NCI-H510A (cell line): ENCODE measurements at regions not wholly inside any gene's neighbourhood (a gene's known extent, or its start where the extent isn't known, plus 50 kb on each side); places are given as distances from the start of the nearest gene placed in this dataset.

ENCODE experiments used
- DNase-seq: peaks from one replicate; lab custom pipeline; 2025; lab: John Stamatoyannopoulos, UW

GRCh38 chr13:106350208-106350607 lies 185.3 kb downstream of the EFNB2 start:
- peak; percentile 48 for DNase-seq

GRCh38 chr13:106349080-106349931 lies 186.2 kb downstream of the EFNB2 start:
- DNase-seq, result peak; percentile 59

GRCh38 chr13:106348075-106348840 lies 187.2 kb downstream of the EFNB2 start:
- DNase-seq, result no peak

- no peak for DNase-seq
Measured at GRCh38 chr13:106344342-106344741, 191.1 kb downstream of the EFNB2 start.

GRCh38 chr13:106343836-106344235 lies 191.6 kb downstream of the EFNB2 start:
- DNase-seq, result no peak

GRCh38 chr13:106340249-106340648 lies 195.2 kb downstream of the EFNB2 start:
- DNase-seq, result no peak

- no peak for DNase-seq
Measured at GRCh38 chr13:106337096-106337850, 198.2 kb downstream of the EFNB2 start.

GRCh38 chr13:106336668-106337067 lies 198.8 kb downstream of the EFNB2 start:
- DNase-seq, result no peak

- no peak for DNase-seq
Measured at GRCh38 chr13:106332621-106333020, 202.8 kb downstream of the EFNB2 start.

GRCh38 chr13:106331116-106331515 lies 204.3 kb downstream of the EFNB2 start:
- DNase-seq, result no peak

GRCh38 chr13:106329941-106330340 lies 205.5 kb downstream of the EFNB2 start:
- no peak for DNase-seq

- no peak for DNase-seq
Measured at GRCh38 chr13:106326751-106327150, 208.7 kb downstream of the EFNB2 start.

- DNase-seq, result no peak
Measured at GRCh38 chr13:106324444-106324843, 211.0 kb downstream of the EFNB2 start.

- no peak for DNase-seq
Measured at GRCh38 chr13:106322628-106323027, 212.8 kb downstream of the EFNB2 start.

GRCh38 chr13:106318941-106319411 lies 216.5 kb downstream of the EFNB2 start:
- no peak for DNase-seq

GRCh38 chr13:106314417-106314816 lies 221.0 kb downstream of the EFNB2 start:
- no peak for DNase-seq

- DNase-seq, result no peak
Measured at GRCh38 chr13:106311004-106311403, 224.5 kb downstream of the EFNB2 start.

- DNase-seq, result no peak
Measured at GRCh38 chr13:106310291-106310865, 225.1 kb downstream of the EFNB2 start.

GRCh38 chr13:106306748-106307277 lies 228.6 kb downstream of the EFNB2 start:
- no peak for DNase-seq

- DNase-seq, result no peak
Measured at GRCh38 chr13:106302843-106303242, 232.6 kb downstream of the EFNB2 start.

- DNase-seq, result no peak
Measured at GRCh38 chr13:106302011-106302410, 233.5 kb downstream of the EFNB2 start.

- no peak for DNase-seq
Measured at GRCh38 chr13:106299621-106300020, 235.8 kb downstream of the EFNB2 start.
